ENCODE measurements at regions not wholly inside any gene's neighbourhood (a gene's known extent, or its start where the extent isn't known, plus 50 kb on each side); places are given as distances from the start of the nearest gene placed in this dataset.
"Not testable (repeated sequence)": the region's sequence is repeated elsewhere in the genome, so short reads cannot be mapped to it uniquely, and the experiment has no call there.

DNA sequence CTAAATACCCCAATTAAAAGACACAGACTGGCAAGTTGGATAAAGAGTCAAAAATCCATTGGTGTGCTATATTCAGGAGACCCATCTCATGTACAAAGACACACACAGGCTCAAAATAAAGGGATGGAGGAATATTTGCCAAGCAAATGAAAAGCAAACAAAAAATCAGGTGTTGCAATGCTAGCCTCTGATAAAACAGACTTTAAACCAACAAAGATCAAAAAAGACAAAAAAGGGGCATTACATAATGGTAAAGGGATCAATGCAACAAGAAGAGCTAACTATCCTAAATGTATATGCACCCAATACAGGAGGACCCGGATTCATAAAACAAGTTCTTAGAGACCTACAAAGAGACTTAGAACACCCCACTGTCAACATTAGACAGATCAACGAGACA, 177.4 kb downstream of the RAMP3 start:
- TF ChIP-seq, protein P1, sequence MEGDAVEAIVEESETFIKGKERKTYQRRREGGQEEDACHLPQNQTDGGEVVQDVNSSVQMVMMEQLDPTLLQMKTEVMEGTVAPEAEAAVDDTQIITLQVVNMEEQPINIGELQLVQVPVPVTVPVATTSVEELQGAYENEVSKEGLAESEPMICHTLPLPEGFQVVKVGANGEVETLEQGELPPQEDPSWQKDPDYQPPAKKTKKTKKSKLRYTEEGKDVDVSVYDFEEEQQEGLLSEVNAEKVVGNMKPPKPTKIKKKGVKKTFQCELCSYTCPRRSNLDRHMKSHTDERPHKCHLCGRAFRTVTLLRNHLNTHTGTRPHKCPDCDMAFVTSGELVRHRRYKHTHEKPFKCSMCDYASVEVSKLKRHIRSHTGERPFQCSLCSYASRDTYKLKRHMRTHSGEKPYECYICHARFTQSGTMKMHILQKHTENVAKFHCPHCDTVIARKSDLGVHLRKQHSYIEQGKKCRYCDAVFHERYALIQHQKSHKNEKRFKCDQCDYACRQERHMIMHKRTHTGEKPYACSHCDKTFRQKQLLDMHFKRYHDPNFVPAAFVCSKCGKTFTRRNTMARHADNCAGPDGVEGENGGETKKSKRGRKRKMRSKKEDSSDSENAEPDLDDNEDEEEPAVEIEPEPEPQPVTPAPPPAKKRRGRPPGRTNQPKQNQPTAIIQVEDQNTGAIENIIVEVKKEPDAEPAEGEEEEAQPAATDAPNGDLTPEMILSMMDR (IDR thresholded peaks at IDR 0.05): not testable (repeated sequence)
- TF ChIP-seq POLR2A (IDR thresholded peaks at IDR 0.05): not testable (repeated sequence)

Data from esophagus squamous epithelium (tissue), 4 donors.